ENCODE measurements at regions not wholly inside any gene's neighbourhood (a gene's known extent, or its start where the extent isn't known, plus 50 kb on each side); places are given as distances from the start of the nearest gene placed in this dataset.
A peak's percentile ranks its signal among the peaks of the same experiment; 100 is the strongest.

DNA sequence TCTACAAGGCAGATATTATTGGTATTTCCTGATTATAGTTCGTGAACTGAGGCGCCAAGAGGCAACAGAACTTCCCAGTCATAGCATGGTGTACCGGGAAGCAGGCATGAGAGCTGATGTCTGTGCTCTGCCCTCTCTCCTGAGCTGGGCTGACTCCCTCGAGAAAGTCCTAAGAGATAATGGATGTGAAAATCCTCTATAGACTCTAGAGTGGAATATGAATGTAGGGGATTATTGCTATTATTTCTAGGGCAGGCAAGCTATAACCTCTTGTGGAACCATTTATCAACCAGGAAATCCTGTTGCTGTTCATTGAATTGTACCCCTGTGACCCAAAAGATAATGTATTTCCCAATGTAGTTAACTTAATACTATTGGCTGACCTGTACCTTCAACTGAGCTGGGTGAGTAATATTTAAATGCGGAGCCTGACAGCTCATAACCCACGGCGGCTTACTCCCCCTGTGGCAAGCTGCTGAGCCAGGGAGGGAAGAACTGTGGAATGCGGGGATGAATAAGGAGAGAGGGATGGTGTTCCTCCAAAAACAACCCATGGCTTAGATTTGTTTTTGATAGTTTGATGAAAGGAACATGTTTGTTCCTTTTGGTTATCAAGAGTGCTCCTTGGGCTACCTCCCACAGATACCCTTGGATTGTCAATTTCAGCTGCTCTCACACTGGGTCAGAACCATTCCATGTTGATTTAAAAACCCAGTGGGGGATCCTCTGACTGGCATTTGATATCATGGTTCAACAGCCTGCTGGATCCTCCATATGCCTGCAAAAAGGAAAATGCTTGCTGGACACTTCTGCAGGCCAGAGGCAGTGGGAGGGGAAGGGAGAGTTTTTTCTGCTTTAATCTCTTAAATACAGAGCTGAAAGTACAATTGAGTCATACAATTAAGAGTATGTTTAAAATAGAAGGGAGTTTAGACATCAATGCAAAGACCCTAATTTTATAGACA, 339.0 kb upstream of the BOD1L1 start (continued):
- TF ChIP-seq, protein P1, sequence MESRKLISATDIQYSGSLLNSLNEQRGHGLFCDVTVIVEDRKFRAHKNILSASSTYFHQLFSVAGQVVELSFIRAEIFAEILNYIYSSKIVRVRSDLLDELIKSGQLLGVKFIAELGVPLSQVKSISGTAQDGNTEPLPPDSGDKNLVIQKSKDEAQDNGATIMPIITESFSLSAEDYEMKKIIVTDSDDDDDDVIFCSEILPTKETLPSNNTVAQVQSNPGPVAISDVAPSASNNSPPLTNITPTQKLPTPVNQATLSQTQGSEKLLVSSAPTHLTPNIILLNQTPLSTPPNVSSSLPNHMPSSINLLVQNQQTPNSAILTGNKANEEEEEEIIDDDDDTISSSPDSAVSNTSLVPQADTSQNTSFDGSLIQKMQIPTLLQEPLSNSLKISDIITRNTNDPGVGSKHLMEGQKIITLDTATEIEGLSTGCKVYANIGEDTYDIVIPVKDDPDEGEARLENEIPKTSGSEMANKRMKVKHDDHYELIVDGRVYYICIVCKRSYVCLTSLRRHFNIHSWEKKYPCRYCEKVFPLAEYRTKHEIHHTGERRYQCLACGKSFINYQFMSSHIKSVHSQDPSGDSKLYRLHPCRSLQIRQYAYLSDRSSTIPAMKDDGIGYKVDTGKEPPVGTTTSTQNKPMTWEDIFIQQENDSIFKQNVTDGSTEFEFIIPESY (IDR thresholded peaks at IDR 0.05; ENCODE audit: borderline replicate concordance, low read depth), result no peak
- TF ChIP-seq SIN3A (IDR thresholded peaks at IDR 0.05; ENCODE audit: borderline replicate concordance, low read depth, low read length) (no peak), TCF12 (IDR thresholded peaks at IDR 0.05) (peak; percentile 50; the same call in 1 of the 2 replicates), MAX (IDR thresholded peaks at IDR 0.05; ENCODE audit: low read depth) (peak; percentile 49; the same call in 1 of the 2 replicates), RAD21 (IDR thresholded peaks at IDR 0.05; ENCODE audit: low read length) (no peak), CTCF (IDR thresholded peaks at IDR 0.05) (peak; percentile 30), FOSL2 (IDR thresholded peaks at IDR 0.05; ENCODE audit: borderline replicate concordance, low read depth) (peak; percentile 69; the same call in 1 of the 2 replicates), SMC3 (IDR thresholded peaks at IDR 0.05; ENCODE audit: low read depth, low read length) (no peak), FOXJ3 (CRISPR knock-in tag; IDR thresholded peaks at IDR 0.05) (no peak), EP300 (IDR thresholded peaks at IDR 0.05; ENCODE audit: borderline replicate concordance in 1 of 2, low read depth in 1 of 2, low read length in 1 of 2) (peak in 1 of 2 experiments; percentile 49; a peak in 1 of 4 replicates), YY1 (IDR thresholded peaks at IDR 0.05; ENCODE audit: low read depth) (no peak)

GRCh38 chr4:13968723-13969122, 341.2 kb upstream of the BOD1L1 start:
- WGBS (ENCODE audit: low lambda C conversion rate), result 98% methylated on average over 2 of the region's 2 CpGs
- Histone ChIP-seq H3K4me1 (ENCODE audit: control insufficient read depth in 1 of 2, insufficient read depth in 2 of 2, low read depth in 1 of 2, low read length in 1 of 2) (peaks cover 0 to 33% of the 10 kb centered on the region in 2 experiments; a peak in 1 of 4 replicates), H3K4me3 (ENCODE audit: low read depth in 2 of 2, low read length in 1 of 2) (no peak overlapping the region), H3K27me3 (ENCODE audit: insufficient read depth) (no peaks in the 10 kb centered on the region), H3K27ac (ENCODE audit: low read depth in 2 of 2, low read length in 1 of 2) (peak overlapping the region in 1 of 2 experiments; percentile 85; a peak in 2 of 4 replicates), H3K9ac (no peak overlapping the region), H3F3A (replicated peaks; ENCODE audit: insufficient read depth) (peaks cover 28% of the 10 kb centered on the region), H3K36me3 (replicated peaks in 1 of 2; ENCODE audit: control insufficient read depth in 1 of 2, insufficient read depth in 2 of 2, low read length in 1 of 2) (no peaks in the 10 kb centered on the region), H3K9me3 (no peaks in the 10 kb centered on the region), H4K20me1 (ENCODE audit: insufficient read depth) (no peaks in the 10 kb centered on the region), H3K9me2 (no peaks in the 10 kb centered on the region), H3K4me2 (no peak overlapping the region), H3K79me2 (ENCODE audit: insufficient read depth) (no peaks in the 10 kb centered on the region), H2AFZ (ENCODE audit: low read depth) (no peak overlapping the region)
- DNase-seq, result no peak
- ChIA-PET POLR2A (no interaction called here), CTCF (no interaction called here)
- TF ChIP-seq RFX5 (IDR thresholded peaks at IDR 0.05; ENCODE audit: low read length) (no peak), SMC3 (IDR thresholded peaks at IDR 0.05; ENCODE audit: low read depth, low read length) (no peak), FOXM1 (IDR thresholded peaks at IDR 0.05; ENCODE audit: low read depth) (no peak), MEF2A (IDR thresholded peaks at IDR 0.05; ENCODE audit: borderline replicate concordance, low read depth) (no peak), MXI1 (IDR thresholded peaks at IDR 0.05; ENCODE audit: low read depth, low read length) (no peak), EP300 (IDR thresholded peaks at IDR 0.05; ENCODE audit: borderline replicate concordance in 1 of 2, low read depth in 1 of 2, low read length in 1 of 2) (peak in 1 of 2 experiments; percentile 73; a peak in 2 of 4 replicates), SIN3A (IDR thresholded peaks at IDR 0.05; ENCODE audit: borderline replicate concordance, low read depth, low read length) (no peak), FOSL2 (IDR thresholded peaks at IDR 0.05; ENCODE audit: borderline replicate concordance, low read depth) (peak; percentile 62)
- TF ChIP-seq, protein P2, sequence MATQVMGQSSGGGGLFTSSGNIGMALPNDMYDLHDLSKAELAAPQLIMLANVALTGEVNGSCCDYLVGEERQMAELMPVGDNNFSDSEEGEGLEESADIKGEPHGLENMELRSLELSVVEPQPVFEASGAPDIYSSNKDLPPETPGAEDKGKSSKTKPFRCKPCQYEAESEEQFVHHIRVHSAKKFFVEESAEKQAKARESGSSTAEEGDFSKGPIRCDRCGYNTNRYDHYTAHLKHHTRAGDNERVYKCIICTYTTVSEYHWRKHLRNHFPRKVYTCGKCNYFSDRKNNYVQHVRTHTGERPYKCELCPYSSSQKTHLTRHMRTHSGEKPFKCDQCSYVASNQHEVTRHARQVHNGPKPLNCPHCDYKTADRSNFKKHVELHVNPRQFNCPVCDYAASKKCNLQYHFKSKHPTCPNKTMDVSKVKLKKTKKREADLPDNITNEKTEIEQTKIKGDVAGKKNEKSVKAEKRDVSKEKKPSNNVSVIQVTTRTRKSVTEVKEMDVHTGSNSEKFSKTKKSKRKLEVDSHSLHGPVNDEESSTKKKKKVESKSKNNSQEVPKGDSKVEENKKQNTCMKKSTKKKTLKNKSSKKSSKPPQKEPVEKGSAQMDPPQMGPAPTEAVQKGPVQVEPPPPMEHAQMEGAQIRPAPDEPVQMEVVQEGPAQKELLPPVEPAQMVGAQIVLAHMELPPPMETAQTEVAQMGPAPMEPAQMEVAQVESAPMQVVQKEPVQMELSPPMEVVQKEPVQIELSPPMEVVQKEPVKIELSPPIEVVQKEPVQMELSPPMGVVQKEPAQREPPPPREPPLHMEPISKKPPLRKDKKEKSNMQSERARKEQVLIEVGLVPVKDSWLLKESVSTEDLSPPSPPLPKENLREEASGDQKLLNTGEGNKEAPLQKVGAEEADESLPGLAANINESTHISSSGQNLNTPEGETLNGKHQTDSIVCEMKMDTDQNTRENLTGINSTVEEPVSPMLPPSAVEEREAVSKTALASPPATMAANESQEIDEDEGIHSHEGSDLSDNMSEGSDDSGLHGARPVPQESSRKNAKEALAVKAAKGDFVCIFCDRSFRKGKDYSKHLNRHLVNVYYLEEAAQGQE (IDR thresholded peaks at IDR 0.05; ENCODE audit: low read depth, low read length), result no peak
- TF ChIP-seq, protein P3, sequence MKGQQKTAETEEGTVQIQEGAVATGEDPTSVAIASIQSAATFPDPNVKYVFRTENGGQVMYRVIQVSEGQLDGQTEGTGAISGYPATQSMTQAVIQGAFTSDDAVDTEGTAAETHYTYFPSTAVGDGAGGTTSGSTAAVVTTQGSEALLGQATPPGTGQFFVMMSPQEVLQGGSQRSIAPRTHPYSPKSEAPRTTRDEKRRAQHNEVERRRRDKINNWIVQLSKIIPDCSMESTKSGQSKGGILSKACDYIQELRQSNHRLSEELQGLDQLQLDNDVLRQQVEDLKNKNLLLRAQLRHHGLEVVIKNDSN (IDR thresholded peaks at IDR 0.05; ENCODE audit: borderline replicate concordance, low read depth), result no peak
- TF ChIP-seq, protein P1 (IDR thresholded peaks at IDR 0.05; ENCODE audit: borderline replicate concordance, low read depth), result no peak

Data from SK-N-SH (cell line).